ENCODE measurements at regions not wholly inside any gene's neighbourhood (a gene's known extent, or its start where the extent isn't known, plus 50 kb on each side); places are given as distances from the start of the nearest gene placed in this dataset.
"Not testable (repeated sequence)": the region's sequence is repeated elsewhere in the genome, so short reads cannot be mapped to it uniquely, and the experiment has no call there.

DNA sequence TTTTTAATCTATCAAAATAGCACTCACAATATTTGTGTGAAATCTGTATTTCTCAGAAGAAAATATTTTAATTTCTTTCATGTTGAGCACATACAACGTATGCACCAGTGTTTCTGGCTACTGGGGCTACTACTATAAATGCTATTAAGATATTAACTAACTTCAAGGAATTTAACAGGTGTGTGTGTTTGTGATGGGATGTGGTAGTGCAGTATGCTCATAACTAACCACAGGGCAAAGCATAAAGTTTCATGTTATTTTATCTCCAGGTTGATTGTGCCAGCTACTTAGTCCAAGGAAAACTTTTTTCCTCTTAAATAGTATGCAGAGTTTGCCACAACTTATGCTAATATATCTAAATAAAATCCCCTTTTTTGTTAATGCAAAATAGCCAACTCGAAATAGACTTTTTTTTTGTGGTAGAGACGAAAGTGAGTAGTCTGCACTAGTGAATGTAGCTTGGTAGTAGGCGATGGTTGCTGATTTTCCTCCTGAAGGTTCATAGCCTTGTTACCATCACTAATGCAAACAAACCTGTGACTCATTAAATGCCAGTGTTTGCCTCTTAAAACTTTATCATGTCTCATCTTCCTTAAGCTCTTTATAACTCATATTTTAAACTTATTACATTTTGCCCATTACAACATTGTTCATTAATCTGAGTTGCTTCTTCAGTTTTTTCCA lies 565.5 kb upstream of the ANO3 start:
- no peak for DNase-seq (ENCODE audit: low spot score)

DNA sequence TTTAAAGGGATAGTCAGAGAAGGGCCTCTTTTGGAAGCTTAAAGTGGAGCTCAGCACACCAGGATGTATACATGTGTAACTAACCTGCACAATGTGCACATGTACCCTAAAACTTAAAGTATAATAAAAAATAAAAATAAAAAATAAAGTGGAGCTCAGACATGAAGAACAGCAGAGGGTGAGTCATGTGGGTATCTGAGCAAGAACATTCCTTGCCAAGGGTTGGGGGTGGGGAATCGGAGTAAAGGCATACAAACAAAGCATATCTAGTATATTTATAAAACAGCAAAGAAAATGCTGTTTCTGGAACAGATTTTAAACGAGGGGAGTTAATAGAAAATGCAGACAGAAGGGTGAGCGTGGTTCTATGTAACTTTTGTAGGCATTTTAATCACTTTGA lies 562.6 kb upstream of the ANO3 start:
- no peak for DNase-seq (ENCODE audit: low spot score)

GRCh38 chr11:25771605-25772004 lies 560.3 kb upstream of the ANO3 start:
- no peak for DNase-seq (ENCODE audit: low spot score)

- no peak for DNase-seq (ENCODE audit: low spot score)
Observed at GRCh38 chr11:25775603-25776002, 556.3 kb upstream of the ANO3 start.

GRCh38 chr11:25776238-25776637 lies 555.7 kb upstream of the ANO3 start:
- no peak for DNase-seq (ENCODE audit: low spot score)

DNA sequence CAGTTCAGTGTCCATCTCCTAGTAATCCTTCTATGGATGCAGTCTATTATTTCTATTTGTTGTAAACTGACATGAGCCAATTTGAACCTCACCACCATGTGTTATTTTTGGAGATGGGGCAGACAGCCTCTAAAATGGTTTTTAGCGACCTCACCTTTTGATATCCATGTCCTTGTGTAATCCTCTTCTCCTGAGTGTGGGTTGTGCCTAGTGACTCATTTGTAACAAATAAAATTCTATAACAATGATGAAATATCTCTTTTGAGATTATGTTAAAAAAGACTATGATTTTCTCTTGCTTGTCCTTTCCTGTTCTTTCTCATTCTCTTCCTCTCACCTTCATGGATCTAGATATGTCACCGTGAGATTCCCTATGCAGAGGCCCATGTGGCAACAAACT lies 554.6 kb upstream of the ANO3 start:
- no peak for DNase-seq (ENCODE audit: low spot score)

- DNase-seq (ENCODE audit: low spot score) = no peak
Observed at GRCh38 chr11:25779033-25779432, 552.9 kb upstream of the ANO3 start.

- no peak for DNase-seq (ENCODE audit: low spot score)
Observed at GRCh38 chr11:25787416-25787815, 544.5 kb upstream of the ANO3 start.

DNA sequence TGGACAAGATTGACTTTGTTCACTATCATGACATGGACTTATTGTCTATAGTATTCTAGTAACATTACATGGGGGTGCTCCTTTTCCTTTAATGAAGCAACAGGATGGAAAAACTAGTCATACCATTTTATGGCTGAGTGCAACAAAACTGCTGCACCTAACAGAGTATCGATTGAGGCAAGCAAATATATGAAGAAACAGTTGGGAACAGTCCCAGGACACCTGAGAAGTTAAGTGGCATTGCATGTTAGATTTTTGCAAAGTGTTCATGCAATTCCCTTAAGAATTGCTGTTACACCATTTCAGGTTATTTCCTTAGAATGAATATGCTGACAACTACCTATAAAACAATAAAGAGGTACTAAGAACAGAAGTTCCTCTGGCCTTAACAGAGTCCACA lies 541.5 kb upstream of the ANO3 start:
- DNase-seq (ENCODE audit: low spot score) = no peak

DNA sequence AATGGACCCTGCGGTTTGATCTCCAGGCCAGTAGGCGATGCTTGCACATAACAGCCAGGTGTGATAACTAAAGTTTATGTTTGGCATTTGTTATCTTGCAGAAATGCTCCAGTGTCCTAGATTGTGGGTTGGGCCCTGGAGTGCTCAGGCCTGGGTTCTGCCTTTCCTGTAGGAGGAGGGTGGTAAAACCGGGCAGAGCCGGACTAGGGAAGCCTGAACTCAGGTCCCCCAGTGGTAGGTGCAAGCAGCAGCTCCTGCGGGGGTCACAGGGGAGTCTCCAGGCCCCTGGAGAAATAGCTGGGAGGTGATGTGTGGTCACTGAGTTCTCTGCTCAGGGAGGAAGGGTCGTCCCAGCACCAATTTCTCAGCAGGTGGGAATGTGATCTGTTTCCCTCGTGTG lies 538.3 kb upstream of the ANO3 start:
- no peak for DNase-seq (ENCODE audit: low spot score)

- DNase-seq (ENCODE audit: low spot score) = no peak
Observed at GRCh38 chr11:25794804-25795203, 537.1 kb upstream of the ANO3 start.

GRCh38 chr11:25816411-25816810 lies 515.5 kb upstream of the ANO3 start:
- no peak for DNase-seq (ENCODE audit: low spot score)

DNA sequence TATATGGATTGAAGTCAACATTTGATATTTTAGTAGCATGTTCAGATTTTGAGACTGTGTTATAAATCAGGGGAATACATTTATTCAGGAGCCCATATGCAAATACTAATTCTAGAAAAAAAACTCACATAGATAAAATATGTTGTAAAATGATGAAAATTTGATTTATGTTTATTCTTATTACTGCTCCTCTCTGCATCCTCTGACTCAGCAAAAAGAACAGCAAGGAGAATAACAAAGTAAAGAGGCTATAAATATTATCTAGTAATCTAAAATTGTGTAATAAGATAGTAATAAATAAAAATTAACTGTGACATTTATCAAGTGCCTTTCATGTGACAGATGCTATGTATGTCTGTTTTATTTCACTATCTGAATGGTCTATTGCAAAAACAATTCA lies 507.2 kb upstream of the ANO3 start:
- DNase-seq (ENCODE audit: low spot score) = no peak

DNA sequence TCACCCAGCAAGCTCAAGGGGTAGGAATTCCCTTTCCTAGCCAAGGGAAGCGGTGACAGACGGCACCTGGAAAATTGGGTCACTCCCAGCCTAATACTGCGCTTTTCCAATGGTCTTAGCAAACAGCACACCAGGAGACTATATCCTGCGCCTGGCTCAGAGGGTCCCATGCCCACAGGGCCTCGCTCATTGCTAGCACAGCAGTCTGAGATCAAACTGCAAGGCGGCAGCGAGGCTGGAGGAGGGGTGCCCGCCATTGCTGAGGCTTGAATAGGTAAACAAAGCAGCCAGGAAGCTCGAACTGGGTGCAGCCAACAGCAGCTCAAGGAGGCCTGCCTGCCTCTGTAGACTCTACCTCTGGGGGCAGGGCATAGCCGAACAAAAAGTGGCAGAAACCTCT lies 500.4 kb upstream of the ANO3 start:
- DNase-seq (ENCODE audit: low spot score) = not testable (repeated sequence)

DNA sequence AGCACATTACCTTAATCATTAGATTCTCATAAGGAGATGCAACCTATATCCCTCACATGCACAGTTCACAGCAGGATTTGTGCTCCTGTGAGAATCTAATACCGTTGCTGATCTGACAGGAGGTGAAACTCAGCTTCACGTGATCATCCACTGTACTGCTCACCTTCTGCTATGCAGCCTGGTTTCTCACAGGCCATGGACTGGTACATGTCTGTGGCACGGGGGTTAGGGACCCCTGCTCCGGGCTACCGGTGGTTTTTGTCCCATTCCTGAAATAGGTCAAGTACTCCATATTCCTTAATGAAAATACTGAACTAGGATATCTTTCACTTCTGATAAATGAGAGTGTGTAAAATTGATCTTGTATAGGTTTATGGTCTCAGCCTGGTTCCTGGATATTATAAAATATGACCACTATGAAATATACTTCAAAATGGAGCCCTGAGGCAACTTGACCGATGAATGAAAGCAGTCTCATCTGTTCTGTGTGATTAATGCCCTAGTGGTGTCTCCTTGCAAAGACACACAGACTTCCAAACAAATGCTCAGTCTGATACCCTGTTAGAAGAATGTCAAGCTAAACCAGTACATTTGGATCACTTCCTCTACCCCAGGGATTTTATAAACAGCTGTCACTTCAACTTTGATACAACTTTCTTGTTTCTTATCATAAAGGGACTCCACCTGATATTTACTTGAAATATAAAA lies 492.9 kb upstream of the ANO3 start:
- no peak for DNase-seq (ENCODE audit: low spot score)

- no peak for DNase-seq (ENCODE audit: low spot score)
Observed at GRCh38 chr11:25844811-25845210, 487.1 kb upstream of the ANO3 start.

DNA sequence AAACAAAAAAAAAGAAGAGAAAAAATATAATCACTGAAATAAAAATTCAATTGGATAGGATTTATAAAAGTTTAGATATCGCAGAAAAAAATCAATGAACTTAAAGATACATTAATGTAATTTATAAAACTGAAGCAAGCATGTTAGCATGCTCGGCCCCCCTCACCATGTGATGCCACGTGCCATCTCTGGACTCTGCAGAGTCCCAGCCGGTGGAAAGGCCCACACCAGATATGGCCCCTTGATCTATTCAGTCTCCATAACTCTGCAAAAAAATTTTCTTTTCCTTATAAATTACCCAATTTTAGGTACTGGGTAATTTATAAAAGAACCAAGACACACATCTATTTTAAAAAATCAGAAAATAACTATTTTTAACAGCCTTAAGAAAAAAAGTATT lies 476.0 kb upstream of the ANO3 start:
- no peak for DNase-seq (ENCODE audit: low spot score)

DNA sequence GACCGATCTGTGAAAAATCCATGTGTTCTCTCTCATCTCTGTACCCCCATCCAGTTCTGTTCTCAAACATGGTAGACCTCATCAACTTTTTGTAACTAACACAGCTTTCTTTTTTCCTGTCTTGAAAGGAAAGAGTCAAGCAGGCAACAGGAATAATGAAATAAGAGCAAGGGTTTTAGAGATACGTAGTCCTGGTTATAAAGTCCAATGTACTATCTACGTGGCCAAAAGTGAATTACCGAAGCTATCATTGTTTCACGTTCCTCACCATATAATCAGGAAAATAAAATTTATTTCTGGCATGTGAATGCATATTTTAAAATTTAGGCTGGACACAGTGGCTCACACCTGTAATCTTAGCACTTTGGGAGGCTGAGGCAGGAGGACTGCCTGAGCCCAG lies 472.2 kb upstream of the ANO3 start:
- no peak for DNase-seq (ENCODE audit: low spot score)

GRCh38 chr11:25860677-25861450 lies 471.1 kb upstream of the ANO3 start:
- no peak for DNase-seq (ENCODE audit: low spot score)

- no peak for DNase-seq (ENCODE audit: low spot score)
Observed at GRCh38 chr11:25862159-25862558, 469.8 kb upstream of the ANO3 start.

GRCh38 chr11:25863986-25864385 lies 467.9 kb upstream of the ANO3 start:
- no peak for DNase-seq (ENCODE audit: low spot score)

GRCh38 chr11:25876456-25876965 lies 455.4 kb upstream of the ANO3 start:
- DNase-seq (ENCODE audit: low spot score) = no peak

DNA sequence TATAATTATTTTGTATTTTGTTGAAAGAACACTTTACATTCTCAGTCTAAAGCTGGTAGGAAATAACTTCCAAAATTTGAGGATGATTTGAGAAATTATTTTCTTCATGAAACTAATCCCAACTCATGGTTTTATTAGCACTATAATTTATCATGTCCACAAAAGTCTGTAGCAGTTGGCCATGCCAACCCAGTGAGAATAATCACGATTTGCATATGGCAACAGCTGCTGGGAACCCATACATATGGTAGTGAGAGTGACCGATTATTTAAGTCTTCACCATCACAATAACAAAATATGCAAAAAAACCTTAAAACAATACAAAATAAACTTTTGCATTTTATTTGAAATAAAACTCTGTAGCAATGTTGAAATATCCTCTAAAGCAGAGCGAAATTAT lies 445.9 kb upstream of the ANO3 start:
- no peak for DNase-seq (ENCODE audit: low spot score)
